Right ventricle myocardium inferior (tissue), 1 donor: ENCODE measurements at regions not wholly inside any gene's neighbourhood (a gene's known extent, or its start where the extent isn't known, plus 50 kb on each side); places are given as distances from the start of the nearest gene placed in this dataset.

Source experiments
- ATAC-seq: fragments of 200-7000 bp; cut with Tn5 transposase; one replicate; pipeline ENCODE4 v1.9.1; 2020; ENCODE audit warnings: mild to moderate bottlenecking, moderate library complexity
- DNase-seq: peaks from one replicate; pipeline ENCODE4 v3.0.0; 2021; ENCODE audit errors: missing footprints
- intact Hi-C: fragments of 100-400 bp; cut with DNase I; formaldehyde crosslinking; loops from one replicate; pipeline ENCODE4 v1.11.0; 2022
- donor health status: DM: no; HTN: yes; CAD: no; lungs with severe emphysema.

GRCh38 chr9:14522627-14523379 is 170.4 kb downstream of the ZDHHC21 start:
- DNase-seq (no peak), ATAC-seq (no peak)
- intact Hi-C loops: no loop called here

DNA sequence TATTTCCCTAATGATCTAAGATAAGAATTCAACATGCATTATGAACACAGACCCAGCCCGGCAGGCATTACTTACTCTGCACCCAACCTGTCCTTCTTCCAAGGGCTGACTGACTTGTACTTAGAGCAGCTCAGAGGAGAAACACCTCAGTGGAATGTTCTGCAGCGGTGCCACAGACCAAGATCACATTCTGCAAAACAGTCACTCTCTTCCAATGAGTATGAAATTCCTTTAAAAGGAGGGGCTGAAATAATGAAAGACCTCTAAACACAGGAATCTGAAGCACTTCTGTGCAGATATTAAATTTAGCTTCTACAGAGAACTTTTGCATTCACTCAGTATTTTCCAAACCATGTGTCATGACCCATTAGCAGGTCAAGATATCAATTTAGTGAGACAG is 172.9 kb downstream of the ZDHHC21 start:
- intact Hi-C loops: no loop called here
- DNase-seq: no peak
- ATAC-seq: no peak

DNA sequence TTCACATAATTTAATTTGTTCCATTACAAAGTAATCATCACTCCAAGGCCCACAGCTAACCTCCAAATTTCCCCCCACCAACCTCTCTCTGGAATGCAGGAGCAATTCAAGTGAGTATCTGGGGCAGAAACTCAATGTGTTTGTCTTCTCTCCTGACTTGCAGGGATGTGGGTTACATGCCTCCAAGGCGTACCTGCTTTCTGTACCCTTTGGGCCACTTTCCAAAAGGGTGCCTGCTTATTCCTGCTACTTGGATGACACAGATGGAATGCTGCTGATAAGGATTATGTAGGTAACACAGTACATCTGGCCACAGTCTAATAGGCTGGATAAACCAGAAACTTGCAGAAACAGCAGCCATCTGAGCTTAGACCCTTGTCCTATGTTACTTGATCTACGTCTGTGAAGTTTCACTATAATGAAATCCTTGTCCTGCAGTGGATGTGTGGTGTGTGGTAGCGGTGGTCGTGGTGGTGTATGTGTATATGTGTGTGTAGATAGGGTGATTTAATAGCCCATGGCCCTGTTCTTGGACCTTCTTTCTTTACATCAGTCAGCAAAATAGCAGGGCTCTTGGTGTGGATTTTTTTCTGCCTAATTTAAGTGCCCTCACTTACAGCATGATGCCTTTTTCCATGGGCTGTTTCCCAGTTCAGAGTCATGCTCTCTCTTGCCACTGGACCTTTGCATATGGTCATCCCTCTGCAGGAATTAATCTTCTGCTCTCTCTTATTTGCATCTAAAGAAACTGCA is 175.9 kb downstream of the ZDHHC21 start:
- intact Hi-C loops: no loop called here
- ATAC-seq (no peak), DNase-seq (no peak)

DNA sequence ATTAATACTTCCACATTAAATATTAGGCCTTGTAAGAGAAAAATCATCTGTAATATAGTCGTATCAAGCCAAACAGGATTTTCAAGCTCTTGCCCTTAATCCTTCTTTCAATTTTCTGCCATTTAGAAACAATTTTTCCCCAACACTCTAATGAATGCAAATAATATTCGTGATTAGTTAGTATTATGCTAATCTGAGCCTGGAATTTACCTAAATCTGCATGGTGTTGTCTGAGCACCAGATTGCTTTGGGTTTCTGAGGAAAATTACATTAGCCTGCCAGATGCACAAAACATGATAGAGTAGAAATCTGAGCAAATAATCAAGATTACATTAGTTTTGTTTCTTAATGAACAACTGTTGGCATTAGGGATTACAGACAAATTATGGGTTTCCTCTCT is 176.6 kb downstream of the ZDHHC21 start:
- ATAC-seq (no peak), DNase-seq (no peak)
- intact Hi-C loops: no loop called here

GRCh38 chr9:14515571-14516198 is 177.5 kb downstream of the ZDHHC21 start:
- intact Hi-C loops: no loop called here
- no peak for ATAC-seq
- DNase-seq: no peak

DNA sequence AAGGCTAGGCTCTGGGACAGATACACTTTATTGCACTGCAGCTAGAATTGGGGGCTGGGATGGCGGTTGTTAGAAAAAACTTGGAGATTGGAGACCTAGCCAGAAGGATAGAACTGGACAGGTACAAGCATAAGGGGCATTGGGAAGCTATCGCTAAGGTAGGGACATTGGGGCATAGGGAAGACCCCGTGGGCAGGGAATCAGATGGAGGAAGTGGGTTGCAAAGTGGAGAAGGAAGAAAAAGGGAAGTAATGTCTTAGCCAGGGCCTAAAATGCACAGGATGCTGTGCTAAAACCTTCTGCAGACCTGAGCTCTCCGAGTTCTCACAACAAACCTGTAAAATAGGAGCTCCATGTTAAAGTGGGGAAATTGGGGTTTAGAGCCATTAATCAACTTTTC is 178.2 kb downstream of the ZDHHC21 start:
- ATAC-seq (no peak), DNase-seq (no peak)
- intact Hi-C loops: no loop called here

DNA sequence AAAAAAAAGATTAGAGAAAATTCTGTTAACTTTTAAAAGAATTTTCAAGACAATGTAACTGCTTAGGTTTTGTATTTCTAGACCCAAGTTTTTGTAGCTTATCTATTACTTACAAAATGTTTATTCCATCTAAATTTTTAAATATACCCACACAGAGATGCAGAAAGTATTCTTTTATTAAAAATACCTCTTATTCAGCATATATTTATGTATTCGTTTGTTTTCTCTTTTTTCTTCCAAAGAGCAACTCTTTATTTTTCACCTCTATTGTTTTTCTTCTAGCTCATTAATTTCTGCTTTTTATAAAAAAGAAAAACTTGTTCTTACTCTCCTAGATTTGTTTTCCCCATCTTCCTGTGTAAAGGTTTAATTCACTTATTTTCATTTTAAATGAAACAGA is 180.3 kb downstream of the ZDHHC21 start:
- DNase-seq: no peak
- intact Hi-C loops: no loop called here
- no peak for ATAC-seq

GRCh38 chr9:14511452-14511851 is 181.8 kb downstream of the ZDHHC21 start:
- DNase-seq (no peak), ATAC-seq (no peak)
- intact Hi-C loops: no loop called here

DNA sequence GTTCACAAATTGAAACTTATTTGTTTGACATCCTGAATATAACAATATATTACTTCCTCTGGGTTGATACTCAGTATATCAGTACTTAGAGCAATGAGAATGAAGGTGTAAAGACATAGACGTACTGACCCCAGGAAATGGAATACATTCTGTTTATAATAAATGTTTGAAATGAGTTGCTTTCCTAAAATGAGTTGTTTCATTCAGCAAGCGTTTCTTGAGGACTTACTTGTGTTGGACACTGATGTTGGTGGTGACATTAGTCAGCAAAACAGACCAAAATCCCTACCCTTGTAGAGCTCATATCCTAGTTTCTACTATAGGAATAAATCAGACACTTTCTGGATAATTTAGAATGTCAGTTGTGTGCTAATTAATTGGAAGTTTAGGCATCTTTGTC is 184.3 kb downstream of the ZDHHC21 start:
- ATAC-seq (no peak), DNase-seq (no peak)
- intact Hi-C loops: no loop called here

GRCh38 chr9:14501366-14501765 is 187.4 kb upstream of the NFIB start:
- intact Hi-C loops: no loop called here
- ATAC-seq: no peak
- no peak for DNase-seq

- no peak for ATAC-seq
- intact Hi-C loops: no loop called here
Observed at GRCh38 chr9:14500705-14501104, 186.8 kb upstream of the NFIB start.

DNA sequence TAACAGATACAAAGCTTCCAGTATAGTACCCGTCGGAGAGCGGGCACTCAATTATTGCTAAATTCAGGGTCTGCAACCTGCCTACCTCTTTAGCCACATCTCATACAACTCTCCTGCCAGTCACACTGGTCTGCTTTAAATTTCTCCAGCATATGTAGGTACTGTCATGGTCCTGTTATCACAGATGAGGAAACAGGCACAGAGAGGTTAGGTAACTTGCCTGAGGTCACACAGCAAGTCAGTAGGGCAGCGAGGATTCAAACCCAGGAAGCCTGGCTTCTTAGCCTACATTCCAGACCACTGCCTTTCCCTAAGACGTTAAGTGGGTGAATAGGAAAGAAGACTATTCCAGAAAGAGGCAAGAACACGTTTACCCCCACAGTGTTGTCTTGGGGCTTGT is 186.0 kb upstream of the NFIB start:
- DNase-seq (no peak), ATAC-seq (no peak)
- intact Hi-C loops: no loop called here

More at GRCh38 chr9:14500705-14501104, 186.8 kb upstream of the NFIB start:
- DNase-seq: no peak

GRCh38 chr9:14498824-14499223 is 184.9 kb upstream of the NFIB start:
- intact Hi-C loops: no loop called here
- DNase-seq (no peak), ATAC-seq (no peak)

DNA sequence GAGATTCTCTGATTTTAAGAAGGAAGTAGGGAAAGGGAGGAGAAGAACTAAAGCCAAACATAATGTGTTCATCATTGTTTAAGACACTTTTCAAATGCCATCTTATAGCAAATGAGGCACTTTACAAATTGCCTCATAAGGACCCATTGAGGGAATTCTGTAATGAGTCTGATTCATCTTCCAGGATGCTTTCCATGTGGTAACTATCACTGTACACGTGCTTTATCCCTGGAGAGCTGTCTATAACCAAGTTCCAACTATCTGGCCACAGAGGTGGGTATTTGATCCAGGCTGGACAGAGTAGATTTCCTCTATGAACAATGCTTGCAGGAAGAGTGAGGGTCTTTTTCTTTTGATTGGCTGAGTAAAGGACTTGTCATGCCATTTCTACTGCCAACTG is 183.5 kb upstream of the NFIB start:
- ATAC-seq: no peak
- intact Hi-C loops: no loop called here

GRCh38 chr9:14488421-14489190 is 174.7 kb upstream of the NFIB start:
- no peak for ATAC-seq
- intact Hi-C loops: no loop called here
- DNase-seq: no peak

More for the DNA sequence above, 183.5 kb upstream of the NFIB start:
- no peak for DNase-seq

DNA sequence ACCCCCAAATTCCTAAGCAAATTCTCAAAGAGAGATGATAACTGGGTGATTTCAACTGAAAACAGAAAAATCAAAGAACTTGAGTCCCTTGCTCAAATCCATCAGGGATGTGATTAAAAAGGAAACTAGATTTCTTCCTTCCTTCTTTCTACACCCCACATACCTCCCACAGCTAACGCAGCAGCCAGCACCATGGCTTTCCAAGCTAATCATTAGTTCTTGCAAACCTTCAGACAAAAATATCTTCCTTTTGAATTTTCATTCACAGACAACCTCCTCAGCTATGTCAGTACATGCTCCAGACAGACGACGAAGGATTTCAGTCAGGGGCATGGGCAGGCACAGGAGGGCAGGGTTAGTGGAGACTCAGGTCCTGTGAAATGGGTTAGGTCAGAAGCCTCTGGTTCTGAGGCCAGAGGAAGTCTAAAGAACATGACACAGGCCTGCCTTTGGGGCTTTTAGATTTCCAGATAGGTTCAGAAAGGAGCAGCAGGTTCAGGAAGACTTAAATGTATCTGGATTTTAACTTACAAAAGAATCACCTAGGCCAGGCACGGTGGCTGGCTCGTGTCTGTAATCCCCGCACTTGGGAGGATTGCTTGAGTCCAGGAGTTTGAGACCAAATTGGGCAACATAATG is 173.7 kb upstream of the NFIB start:
- intact Hi-C loops: no loop called here
- no peak for ATAC-seq
- no peak for DNase-seq

DNA sequence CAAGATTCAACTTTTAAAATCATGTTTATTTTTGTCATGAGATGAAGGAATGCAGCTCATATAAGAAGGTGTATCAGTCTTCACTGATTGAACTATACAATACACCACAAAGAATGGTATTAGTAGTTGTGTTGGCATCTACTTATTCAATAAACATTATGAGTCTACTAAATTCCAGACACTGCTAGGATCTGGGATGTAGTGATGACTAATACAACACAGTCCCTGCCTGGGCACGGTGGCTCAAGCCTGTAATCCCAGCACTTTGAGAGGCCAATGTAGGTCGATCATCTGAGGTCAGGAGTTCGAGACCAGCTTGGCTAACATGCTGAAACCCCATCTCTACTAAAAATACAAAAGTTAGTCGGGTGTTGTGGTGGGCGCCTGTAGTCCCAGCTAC is 171.4 kb upstream of the NFIB start:
- intact Hi-C loops: no loop called here
- DNase-seq (no peak), ATAC-seq (no peak)

- no peak for ATAC-seq
- intact Hi-C loops: no loop called here
- DNase-seq: no peak
Observed at GRCh38 chr9:14482856-14483255, 168.9 kb upstream of the NFIB start.

DNA sequence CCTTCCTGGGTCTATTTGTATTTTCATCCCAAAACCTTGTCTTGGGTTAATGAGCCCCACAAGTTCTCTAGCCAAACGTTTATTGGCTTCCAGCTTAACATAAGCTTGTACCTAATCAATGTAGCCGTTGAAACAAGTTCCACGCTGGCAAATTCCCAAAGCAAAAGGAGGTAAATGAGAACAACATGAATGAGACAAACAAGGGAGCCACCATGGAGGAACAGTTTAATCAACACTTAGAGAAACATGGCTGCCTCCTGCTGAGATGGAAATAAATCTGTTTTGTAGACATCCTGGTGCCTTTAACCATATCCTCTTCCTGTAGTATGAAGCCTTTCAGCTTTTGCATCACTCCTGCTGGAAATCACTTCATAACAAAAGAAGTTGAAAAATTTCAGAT is 166.6 kb upstream of the NFIB start:
- ATAC-seq: no peak
- intact Hi-C loops: no loop called here
- DNase-seq: no peak
